ENCODE measurements at regions not wholly inside any gene's neighbourhood (a gene's known extent, or its start where the extent isn't known, plus 50 kb on each side); places are given as distances from the start of the nearest gene placed in this dataset.

DNA sequence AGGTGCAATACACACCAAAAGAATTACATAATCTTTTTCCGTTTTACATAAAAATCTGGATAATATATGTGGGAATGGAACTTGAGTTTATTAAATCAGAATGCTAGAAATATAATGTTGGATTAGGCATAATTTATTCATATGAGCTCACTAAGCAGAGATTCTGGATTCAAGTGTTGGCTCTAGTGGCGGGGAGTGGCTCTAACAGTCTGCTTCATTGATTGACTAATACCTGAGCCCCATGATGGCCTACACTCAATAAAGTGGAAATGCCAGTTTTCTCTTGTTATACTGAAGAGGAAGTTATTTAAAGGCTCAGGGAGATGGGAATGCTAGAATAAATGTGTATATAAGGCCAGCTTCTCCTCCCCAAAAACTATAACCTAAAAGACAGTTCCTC is 285.5 kb upstream of the MOCS1 start:
- Histone ChIP-seq H3K9me3 (ENCODE audit: control insufficient read depth, insufficient read depth, low read length) (0 out of 2 replicates have a peak, but pooled peaks cover 6% of the 10 kb centered on the region), H3K79me2 (ENCODE audit: control insufficient read depth, low read length) (no peaks in the 10 kb centered on the region)

DNA sequence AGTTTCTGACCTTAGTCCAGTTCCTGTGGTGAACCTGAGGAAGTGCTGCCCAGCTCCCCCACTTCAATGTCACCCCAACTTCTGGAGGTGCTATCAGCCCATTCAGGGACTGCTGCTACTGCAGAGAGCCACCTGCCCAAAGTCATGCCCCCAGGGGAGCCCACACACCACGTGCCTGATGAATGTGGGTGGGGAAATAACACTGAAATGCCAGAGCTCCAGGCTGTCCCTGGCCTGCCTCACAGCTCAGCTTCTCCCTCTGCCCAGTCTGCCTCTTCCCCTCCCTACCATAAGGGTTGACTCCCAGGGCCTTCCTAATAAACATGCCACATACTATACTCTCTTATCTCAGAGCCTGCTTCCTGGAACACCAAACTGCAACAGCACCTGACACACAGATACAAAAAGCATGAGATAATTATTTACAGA is 276.4 kb upstream of the MOCS1 start:
- no peaks in the 10 kb centered on the region for H3K9me2 ChIP-seq (replicated peaks; ENCODE audit: control insufficient read depth, low read length)
- no peaks in the 10 kb centered on the region for H3K36me3 ChIP-seq (ENCODE audit: control insufficient read depth, low read length)
- H3K27me3 ChIP-seq (ENCODE audit: control insufficient read depth, low read length) = no peaks in the 10 kb centered on the region
- no peaks in the 10 kb centered on the region for H3K79me2 ChIP-seq (ENCODE audit: control insufficient read depth, low read length)
- H3K9me3 ChIP-seq (ENCODE audit: control insufficient read depth, insufficient read depth, low read length) = no peaks in the 10 kb centered on the region
- no peak for TF ChIP-seq EZH2phosphoT487 (IDR thresholded peaks at IDR 0.05; ENCODE audit: borderline replicate concordance, low read length)
- TF ChIP-seq, protein P1, sequence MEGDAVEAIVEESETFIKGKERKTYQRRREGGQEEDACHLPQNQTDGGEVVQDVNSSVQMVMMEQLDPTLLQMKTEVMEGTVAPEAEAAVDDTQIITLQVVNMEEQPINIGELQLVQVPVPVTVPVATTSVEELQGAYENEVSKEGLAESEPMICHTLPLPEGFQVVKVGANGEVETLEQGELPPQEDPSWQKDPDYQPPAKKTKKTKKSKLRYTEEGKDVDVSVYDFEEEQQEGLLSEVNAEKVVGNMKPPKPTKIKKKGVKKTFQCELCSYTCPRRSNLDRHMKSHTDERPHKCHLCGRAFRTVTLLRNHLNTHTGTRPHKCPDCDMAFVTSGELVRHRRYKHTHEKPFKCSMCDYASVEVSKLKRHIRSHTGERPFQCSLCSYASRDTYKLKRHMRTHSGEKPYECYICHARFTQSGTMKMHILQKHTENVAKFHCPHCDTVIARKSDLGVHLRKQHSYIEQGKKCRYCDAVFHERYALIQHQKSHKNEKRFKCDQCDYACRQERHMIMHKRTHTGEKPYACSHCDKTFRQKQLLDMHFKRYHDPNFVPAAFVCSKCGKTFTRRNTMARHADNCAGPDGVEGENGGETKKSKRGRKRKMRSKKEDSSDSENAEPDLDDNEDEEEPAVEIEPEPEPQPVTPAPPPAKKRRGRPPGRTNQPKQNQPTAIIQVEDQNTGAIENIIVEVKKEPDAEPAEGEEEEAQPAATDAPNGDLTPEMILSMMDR (IDR thresholded peaks at IDR 0.05; ENCODE audit: low read depth, low read length, poor library complexity, severe bottlenecking) = no peak
- no peaks in the 10 kb centered on the region for H3K4me1 ChIP-seq (ENCODE audit: control insufficient read depth, low read length)
- H3K27ac ChIP-seq (ENCODE audit: low read depth, low read length) = no peak overlapping the region
- no peaks in the 10 kb centered on the region for H4K20me1 ChIP-seq (ENCODE audit: control insufficient read depth, insufficient read depth, low read depth, low read length)
- no peak overlapping the region for H3K4me3 ChIP-seq (ENCODE audit: low read length)
- H3K4me2 ChIP-seq (ENCODE audit: low read length) = no peak overlapping the region
- H3F3A ChIP-seq (ENCODE audit: control insufficient read depth, insufficient read depth) = no peaks in the 10 kb centered on the region

More for the DNA sequence above, 285.5 kb upstream of the MOCS1 start:
- TF ChIP-seq EZH2phosphoT487 (IDR thresholded peaks at IDR 0.05; ENCODE audit: borderline replicate concordance, low read length) = no peak
- TF ChIP-seq, protein P1 (IDR thresholded peaks at IDR 0.05; ENCODE audit: low read depth, low read length, poor library complexity, severe bottlenecking) = no peak
- Histone ChIP-seq H3K4me3 (ENCODE audit: low read length) (no peak overlapping the region), H4K20me1 (ENCODE audit: control insufficient read depth, insufficient read depth, low read depth, low read length) (no peaks in the 10 kb centered on the region), H3K36me3 (ENCODE audit: control insufficient read depth, low read length) (no peaks in the 10 kb centered on the region), H3K27me3 (ENCODE audit: control insufficient read depth, low read length) (no peaks in the 10 kb centered on the region), H3K9me2 (replicated peaks; ENCODE audit: control insufficient read depth, low read length) (no peaks in the 10 kb centered on the region), H3K4me1 (ENCODE audit: control insufficient read depth, low read length) (no peaks in the 10 kb centered on the region), H3F3A (ENCODE audit: control insufficient read depth, insufficient read depth) (no peaks in the 10 kb centered on the region), H3K4me2 (ENCODE audit: low read length) (no peak overlapping the region), H3K27ac (ENCODE audit: low read depth, low read length) (no peak overlapping the region)

DNA sequence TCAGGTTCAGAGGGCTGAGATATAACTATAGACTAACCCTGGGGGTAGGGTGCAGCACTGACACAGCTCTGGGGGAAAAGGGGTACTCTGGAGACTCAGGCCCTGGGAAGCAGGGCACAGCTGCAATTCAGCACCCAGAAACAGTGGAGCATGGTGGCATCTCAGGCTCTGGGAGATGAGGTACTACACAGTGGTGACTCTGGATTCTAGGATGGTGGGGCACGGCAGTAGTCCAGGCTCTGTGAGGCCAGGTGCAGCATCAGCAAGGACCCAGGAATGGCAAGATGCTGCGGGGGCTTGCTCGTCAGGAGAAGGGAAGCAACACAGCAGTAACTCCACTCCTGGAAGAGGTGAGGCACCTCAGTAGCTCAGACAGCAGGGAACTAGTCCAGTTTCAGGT is 271.5 kb upstream of the MOCS1 start:
- Histone ChIP-seq H3K4me1 (ENCODE audit: control insufficient read depth, low read length) (no peaks in the 10 kb centered on the region), H3K27me3 (ENCODE audit: control insufficient read depth, low read length) (no peaks in the 10 kb centered on the region; the same call in 1 of the 2 replicates), H3K36me3 (ENCODE audit: control insufficient read depth, low read length) (no peaks in the 10 kb centered on the region), H3K4me2 (ENCODE audit: low read length) (no peak overlapping the region), H3K4me3 (ENCODE audit: low read length) (no peak overlapping the region), H3K9me3 (ENCODE audit: control insufficient read depth, insufficient read depth, low read length) (peaks cover 4% of the 10 kb centered on the region; the same call in 1 of the 2 replicates), H3K79me2 (ENCODE audit: control insufficient read depth, low read length) (no peaks in the 10 kb centered on the region), H3F3A (ENCODE audit: control insufficient read depth, insufficient read depth) (no peaks in the 10 kb centered on the region), H3K27ac (ENCODE audit: low read depth, low read length) (no peak overlapping the region), H4K20me1 (ENCODE audit: control insufficient read depth, insufficient read depth, low read depth, low read length) (no peaks in the 10 kb centered on the region), H3K9me2 (replicated peaks; ENCODE audit: control insufficient read depth, low read length) (no peaks in the 10 kb centered on the region)
- TF ChIP-seq, protein P1 (IDR thresholded peaks at IDR 0.05; ENCODE audit: low read depth, low read length, poor library complexity, severe bottlenecking) = no peak
- no peak for TF ChIP-seq EZH2phosphoT487 (IDR thresholded peaks at IDR 0.05; ENCODE audit: borderline replicate concordance, low read length)
